CD4-positive, alpha-beta T cell treated with Interleukin-6 for 4 hours (primary cell): ENCODE measurements at regions not wholly inside any gene's neighbourhood (a gene's known extent, or its start where the extent isn't known, plus 50 kb on each side); places are given as distances from the start of the nearest gene placed in this dataset.
"Not testable (repeated sequence)": the region's sequence is repeated elsewhere in the genome, so short reads cannot be mapped to it uniquely, and the experiment has no call there.

Experiments used
- DNase-seq: peaks from one replicate; pipeline ENCODE4 v3.0.0-alpha.2; 2020; ENCODE audit warnings: mixed read lengths

DNA sequence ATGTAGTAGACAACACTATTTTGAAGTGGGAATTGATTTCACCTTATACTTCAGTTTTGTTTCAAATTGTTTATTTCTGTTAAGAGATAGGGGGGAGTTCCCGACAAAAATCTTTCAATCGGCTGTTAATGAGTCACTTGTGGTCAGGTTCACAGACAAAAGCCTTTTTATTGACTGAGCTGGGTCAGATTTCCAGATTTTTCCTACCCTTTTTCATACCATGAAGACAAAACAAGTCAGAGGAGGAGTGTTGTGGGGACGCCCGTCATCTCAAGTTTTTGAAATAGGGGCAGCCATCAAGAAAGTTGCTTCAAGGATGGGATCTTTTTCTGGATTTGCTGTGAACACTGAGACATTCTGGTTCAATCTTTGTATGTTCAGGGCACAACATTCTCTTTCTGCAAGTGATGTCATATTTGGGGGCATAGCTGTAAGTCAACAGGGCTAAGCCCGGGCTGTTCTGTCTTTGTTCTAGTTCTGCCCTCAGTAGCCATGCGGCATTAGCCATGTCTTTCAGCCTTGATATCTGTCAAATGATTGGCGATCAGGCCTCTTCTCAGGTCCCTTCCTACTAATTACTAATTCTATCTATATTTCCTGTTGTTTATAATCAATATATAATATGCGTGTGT is 496.0 kb upstream of the MARCKS start:
- no peak for DNase-seq

DNA sequence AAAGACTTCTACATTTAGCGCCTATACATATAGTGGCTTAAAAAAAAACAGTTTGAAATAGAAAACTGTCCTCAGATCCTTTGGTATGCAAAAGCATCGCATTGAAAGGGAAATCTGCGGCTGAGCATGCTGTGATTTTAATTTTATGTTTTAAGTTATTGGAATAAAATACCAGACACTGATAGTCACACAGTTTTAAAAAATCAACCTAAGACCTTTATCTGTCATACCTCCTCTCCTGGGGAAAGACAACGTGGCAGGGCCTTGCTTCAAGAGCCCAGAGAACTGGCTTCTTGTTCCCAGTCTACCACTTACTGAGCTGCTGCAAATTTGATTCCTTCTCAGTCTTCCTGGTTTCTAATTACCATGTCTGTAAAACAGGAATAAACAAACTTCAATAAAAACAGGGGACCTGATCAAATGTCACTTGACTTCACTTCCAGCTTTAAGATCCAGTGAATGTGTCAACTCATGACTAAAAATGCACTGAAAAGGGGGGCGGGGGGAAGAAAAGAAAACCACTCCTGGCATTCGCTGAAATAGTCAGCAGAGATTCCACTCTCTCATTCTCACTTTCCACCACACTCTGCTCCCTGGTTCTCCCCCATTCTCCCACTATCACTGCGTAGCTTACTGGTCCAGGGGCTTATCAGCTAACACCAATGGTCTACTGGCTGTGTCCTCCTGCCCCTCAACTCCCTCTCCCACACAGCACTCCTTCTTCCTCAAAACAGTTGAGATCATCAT is 494.7 kb upstream of the MARCKS start:
- no peak for DNase-seq

DNA sequence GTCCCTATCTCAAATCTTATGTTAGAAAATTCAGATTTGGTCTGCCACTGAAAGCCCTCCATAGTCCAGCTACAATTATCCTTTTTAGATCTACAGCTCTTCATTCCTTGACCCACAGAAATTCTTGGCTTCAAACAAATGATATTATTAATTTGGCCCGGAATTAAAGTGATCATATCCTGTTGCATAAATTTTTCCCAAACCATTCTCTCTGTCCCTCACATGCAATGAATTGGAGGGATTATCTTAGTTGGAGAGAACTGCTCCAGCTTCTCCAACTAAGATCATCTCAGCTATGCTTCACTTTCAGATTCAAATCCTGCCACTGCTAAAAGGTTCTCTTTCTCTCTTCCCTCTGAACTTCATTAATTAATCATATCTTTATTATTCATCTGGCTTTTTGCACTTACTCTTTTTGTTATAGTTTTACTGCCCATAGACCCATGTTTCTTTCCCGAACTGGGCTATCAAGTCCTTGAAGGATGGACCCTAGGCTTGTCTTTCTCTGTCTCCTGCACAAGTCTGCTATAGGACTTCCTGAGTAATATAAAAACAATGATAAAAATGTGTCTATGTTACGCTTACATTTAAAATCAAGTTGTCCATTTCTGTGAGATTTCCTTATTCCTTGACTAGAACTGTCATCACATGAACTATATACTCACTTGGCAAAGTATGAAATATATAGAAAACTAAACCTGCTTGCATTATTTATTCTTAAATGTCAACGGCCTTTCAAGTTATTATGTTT is 493.9 kb upstream of the MARCKS start:
- DNase-seq, result no peak

DNA sequence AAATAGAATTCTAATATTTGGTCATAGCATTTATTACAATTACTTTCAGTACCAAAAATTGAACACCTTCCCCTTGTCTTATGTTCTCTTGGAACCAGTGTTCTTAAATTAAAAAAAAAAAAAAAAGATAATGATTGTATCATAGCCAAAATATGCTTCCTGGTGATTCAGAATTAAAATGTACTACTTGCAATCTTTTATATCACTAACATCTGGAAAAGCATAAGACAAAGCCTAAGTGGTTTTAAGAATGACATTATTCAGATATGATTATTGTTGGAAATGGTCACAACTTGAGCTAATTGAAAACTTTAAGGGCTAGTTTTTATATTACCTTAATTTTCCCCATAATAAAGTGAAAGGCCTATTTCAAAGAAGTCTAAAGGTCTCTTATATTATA is 493.3 kb upstream of the MARCKS start:
- no peak for DNase-seq

DNA sequence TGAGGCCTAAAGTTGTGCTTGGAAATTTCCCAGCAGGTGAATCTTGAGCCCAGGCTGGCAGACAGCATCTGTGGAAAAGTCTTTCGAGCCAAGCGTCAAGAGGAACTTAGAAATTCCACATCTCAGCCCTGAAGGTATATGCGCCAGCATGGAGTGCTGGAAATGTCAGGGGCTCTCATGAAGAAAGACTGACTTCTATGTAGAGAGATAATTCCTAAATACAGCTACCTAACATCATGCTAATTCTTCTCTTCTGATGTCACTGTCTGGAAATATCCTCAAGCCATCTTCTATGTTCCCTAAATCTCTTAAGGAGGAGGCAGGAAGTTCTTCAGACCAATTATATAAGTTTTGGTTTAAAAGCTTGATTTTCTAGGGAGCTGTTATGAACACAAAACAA is 492.4 kb upstream of the MARCKS start:
- DNase-seq, result no peak

DNA sequence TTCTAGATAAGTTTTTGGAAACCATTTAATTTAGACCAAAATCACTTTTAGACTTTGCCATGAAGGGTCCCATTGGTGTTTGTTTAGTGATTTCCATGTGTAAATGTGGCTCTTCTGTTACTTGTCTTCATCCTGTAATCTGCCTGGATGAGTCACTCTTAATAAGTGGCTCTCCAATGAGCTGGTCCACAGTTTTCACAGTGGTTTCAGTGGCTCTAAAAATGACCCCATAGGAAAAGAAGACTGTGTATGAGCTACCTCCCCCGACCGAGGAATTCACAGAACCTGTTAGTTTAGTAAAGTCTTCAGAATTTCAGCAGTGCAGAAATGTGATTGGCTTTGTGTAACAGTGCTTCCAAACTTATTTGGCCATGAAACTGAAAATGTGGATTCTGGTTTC is 492.0 kb upstream of the MARCKS start:
- no peak for DNase-seq

DNA sequence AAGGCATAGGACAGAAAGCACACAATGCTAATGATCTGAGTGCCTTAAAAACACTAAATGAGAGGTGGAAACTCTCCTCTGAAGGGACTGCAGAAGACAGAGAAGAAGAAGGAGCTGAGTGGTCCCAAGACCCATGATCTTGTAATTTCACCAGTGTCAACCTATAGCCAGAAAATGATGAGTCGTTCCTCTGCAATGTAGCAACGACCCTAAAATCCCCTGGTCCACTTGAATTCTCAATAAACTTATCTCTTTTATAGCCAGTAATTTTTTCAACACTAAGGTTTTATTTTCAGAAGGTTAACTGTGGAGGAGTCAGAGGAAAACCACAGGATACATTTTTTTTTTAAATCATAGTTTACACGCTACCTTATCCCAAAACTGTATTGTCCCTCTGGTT is 490.6 kb upstream of the MARCKS start:
- no peak for DNase-seq

DNA sequence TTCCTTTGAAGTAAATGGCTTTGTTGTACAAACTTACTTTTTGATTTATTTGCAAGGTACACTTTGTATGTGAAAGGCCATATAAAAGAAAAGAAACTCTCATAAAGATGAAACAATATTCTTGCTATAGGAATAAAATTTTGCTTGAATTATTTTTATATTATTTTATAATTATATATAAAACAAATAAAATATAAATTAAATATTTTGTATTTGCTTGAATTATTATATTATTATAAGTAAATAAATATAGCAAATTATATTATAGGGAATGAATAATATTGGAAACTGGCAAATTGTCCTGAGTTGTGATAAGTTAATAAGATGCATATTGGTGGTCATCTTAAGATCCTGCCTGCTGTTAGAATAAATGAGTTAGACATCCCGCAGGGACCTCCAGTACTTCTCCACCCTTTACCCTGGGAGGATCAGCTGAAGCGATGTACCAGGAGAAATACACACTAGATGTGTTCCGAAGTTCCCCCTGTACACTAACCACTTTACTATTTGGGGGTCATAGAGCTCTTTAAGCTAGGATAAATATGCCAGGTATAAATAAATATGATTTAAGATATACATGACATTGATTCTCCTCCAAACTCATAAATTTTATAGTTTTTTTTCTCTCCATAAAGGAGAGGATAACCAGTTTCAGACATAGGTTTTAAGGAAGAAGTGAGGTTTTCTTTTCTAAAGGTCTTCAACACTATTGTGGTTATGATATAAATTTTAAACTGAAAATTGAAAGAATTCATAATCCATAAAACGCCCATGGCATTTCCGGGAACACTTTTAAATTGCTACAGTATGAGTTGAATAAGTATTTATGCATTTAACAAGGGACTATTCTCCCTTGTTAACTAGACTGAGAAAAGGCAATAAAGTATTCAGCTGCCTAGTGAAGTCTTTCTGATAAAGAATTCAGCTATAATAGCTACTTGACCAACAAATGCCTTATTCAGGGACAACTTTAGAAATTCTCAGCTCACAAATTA is 486.3 kb upstream of the MARCKS start:
- DNase-seq, result no peak

DNA sequence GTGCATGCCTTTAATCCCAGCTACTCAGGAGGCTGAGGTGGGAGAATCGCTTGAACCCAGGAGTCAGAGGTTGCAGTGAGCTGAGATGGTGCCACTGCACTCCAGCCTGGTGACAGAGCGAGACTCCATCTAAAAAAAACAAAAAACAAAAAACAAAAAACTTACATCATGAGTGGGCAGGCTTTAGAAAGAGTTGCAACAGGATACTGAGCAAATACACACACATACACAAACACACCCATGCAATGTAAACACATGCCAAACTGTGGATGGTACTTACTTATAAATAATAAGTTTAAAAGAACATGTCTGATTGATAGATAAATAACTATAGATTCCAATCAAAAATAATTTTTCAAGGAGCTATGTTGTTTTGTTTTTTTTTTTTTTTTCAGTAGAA is 481.7 kb upstream of the MARCKS start:
- not testable (repeated sequence) for DNase-seq

DNA sequence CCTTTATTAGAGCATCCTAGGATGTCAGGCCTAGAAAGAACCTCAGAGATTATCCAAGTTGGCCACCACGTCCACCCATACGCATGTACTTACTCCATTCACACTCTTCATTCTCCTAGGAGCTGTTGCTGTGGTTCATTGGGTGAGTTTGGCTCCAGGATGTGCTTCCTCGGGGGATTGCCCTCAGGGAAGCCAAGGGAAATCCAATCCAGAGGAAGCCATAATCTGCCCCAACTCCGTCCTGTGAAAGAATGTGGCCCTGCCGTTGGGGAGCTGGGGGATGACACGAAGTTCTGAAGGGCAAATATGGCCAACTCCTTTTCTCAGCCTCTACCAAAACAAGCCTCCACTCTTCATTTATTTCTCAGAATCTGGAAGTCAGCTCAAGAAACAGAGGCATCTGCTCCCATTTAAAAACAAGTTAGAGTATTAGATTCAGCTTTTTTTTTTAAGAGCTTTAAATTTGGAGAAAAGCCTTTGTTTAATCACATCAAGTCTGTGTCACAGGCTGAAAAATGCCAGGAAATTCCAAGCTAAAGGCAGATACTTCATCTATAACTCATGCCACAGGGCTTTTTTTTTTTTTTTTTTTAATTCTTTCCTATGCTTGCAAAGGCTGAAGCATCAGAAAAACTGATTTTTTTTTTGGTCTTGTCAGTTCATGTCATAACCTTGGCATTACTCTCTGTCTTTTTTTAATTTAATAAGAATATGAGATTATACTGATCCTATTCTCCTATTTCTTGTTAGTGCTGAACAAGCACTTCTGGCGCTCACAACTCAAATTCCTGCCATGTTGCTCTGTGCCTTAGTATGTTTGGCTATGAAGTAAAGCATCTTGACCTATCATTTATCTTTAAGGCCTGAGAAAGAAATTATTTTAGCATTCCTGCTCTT is 480.9 kb upstream of the MARCKS start:
- no peak for DNase-seq

DNA sequence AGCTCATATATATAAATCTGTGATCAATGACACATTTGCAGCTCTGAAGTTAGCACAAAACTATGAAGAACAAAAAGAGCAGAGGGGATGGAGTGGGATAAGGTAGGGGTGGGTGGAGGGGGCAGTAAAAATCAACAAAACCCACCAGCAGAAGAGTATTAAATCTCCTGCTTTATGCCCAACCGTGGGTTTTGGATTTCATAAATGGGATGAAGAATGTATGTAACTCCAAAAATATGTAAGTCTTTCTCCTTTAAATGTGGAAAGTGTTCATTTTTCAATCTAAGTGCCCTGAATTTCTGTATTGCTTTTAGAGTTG is 480.3 kb upstream of the MARCKS start:
- DNase-seq, result no peak

DNA sequence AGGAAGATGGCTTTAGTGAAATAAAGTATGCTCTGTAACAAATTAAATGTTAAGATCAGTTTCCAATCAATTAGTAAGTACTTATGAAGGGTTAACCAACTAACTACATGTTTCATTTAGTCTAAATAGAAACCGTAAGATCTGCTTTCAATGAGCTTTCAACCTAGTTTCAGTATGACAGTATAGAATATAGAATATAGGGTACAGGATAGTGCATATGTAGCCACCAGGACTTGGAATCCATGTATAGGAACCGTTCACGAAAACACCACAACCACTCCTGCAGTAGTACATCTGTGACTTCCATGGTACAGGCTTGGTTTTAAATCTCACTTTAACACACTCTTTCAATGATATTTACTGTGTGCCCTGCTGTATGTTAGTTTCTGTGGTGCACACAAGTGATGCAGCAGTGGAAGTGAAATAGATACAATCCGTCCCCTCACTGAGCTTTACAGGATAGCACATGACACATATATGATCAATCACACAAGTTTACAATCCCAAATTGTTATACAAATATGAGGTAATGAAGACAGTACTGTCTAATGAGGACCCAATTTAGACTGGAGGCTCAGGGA is 479.7 kb upstream of the MARCKS start:
- no peak for DNase-seq

DNA sequence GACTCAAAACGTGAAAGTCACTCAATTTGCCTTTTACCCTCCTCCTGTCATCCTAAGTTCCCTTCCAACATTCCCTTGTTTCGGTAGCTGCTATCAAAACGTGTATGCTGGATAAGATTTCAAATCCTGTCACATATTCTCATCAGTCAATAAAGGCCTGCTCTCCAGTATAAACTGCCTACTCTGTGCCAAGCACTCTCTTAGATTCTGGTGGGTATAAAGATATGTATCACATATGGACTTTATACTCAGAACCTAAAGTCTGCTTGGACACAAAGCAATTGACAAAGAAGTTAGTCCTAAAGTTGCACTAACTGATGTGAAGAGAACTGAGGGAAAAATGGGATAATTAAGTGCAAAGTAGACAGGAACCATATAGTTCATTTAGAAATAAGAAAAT is 476.6 kb upstream of the MARCKS start:
- DNase-seq, result no peak

DNA sequence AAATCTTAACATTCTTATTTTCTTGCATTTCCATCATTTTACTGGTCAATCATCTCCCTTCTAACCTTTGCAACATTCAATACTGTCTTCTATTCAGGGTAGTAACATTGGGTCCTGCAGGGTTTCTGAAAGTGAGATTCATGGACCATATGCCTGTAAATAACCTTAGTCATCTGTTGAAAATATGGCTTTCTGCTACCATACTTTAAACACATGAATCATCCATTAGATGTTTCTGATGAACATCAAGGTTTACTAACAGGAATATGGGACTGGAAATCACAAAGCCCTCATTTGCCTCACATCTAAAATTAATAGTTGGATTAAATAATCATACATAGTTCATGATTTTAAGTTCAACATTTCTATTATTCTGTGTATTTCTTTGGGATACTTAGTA is 475.9 kb upstream of the MARCKS start:
- DNase-seq, result no peak

DNA sequence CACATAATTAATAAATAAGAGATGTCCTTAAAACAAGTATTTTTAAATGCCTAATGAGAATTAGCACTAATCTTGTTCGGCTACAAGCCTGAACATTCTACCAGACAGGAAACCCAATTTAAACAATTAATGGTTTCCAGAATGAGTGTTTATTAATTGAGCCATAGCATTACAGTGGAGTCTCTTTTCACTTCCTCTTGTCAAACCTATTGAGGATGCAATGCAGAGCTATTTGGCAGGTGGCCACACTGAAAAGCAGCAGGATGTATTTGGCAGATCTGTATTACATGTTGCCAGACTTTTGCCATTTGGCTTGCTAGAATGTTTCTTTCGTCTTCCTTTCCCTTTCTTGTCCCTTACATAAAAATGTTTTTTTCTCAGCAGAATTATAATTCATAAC is 475.2 kb upstream of the MARCKS start:
- DNase-seq, result no peak

DNA sequence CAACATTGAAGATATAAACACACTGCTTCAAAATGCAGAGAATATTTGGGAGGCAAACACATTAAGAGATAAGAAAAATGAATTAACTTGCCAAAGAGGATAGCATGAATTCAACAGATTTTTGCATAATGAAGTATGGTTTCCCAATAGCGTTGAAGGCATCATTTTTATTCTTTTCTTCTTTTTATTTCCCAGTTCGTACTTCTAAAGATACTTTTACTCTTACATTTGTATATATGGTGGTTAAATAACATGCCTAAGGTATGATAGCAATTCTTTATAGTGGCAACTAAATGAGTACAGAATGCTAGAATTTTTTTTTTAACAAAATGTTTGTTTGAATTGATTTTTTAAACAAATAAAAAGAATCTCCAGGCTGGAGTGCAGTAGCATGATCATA is 473.4 kb upstream of the MARCKS start:
- DNase-seq, result no peak

DNA sequence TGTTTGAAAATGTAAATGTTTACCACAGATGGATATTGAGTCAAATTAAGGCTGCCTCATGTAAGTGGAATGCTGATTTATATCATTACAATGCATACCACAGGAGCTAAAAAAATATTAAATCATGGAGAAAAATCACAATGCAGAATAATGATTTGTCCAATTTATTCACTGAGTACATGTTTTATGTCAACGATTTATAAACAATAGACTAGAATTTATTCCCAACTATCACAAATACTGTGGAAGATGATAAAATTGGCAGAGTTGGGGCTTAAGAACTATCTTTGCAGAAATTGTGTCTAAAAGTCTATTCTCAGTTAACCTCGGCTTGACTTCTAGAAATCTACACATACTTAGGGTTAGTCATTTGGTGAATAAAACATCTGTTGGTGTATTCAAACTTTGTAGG is 472.1 kb upstream of the MARCKS start:
- no peak for DNase-seq

DNA sequence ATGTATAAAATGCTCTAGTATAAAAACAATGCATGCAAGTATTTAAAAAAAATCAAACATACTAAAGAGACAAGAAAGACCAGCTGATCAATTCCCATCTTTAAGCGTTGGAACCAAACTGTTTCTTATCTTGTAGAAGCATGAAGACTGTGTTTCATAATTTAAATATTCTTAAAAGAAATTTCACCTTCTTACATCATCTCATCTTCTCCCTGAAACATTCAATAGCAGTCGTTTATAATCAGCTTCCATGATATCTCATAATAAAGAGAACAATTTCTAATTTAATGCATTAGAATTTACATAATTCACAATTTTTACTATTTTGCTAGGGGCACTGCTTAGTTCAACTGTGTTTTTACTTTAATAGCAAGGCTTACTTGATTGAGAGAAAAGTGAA is 468.1 kb upstream of the MARCKS start:
- DNase-seq, result no peak

DNA sequence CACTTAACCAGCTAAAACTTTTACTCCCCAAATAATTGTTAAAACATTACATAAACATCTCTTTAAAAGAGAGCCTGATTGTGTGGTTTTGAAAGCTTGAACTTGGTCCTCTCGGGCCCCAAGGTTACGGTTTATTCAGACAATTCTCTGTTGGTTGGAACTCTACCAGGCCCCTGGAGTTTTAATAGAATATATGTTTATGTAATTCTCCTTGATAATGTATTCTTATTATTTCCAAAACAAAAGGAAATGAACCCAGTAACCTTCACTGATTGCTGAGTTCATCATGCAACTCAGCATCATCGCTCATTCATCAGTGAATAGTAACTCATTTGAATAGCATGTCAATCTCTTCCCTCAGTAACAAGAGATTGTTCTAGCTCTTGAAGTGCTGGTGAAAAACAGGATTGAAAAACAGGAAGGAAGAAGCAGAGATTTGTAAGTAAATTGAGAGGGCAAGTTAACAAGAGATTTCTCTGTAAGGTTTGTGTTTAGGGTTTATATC is 464.5 kb upstream of the MARCKS start:
- no peak for DNase-seq

DNA sequence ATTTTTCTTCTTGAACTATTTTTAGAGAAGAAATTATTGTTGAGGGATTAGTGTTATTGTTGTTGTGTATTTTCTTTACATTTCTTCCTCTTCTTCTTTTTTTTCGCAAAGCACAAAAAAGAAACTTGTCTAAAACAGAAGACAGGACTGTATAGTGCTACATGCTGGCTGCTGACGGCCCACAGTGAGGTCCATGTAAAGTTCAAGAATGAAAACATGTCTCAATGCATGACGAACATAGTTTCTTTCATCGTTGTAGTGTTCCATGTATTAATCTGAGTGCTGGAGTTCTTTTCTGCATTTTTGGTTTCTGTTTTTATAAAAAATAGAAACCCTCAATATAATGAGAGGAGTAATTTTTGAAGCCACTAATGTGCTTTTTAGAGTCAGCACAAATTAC is 462.9 kb upstream of the MARCKS start:
- no peak for DNase-seq

DNA sequence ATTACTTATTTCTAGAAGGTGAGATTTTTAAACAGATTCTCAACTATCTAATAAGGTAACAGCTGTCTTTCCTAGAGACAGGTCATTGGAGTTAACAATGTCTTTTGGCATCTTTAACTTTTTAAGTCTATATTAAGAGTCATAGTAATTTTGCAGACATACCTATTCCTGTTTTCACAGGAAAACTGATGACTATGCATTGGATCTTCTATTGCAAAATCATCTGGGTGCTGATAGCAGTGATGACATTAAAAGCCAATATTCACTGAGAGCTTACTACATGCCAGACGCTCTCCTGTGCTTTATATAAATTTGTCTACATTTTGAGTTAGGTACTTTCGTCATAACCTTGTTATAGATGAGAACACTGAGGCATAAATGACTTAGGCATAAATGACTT is 462.4 kb upstream of the MARCKS start:
- DNase-seq, result no peak
